Hippocampal formation (tissue), 2 donors: ENCODE measurements at regions not wholly inside any gene's neighbourhood (a gene's known extent, or its start where the extent isn't known, plus 50 kb on each side); places are given as distances from the start of the nearest gene placed in this dataset.
"Not testable (repeated sequence)": the region's sequence is repeated elsewhere in the genome, so short reads cannot be mapped to it uniquely, and the experiment has no call there.

Experiments
- DNase-seq, 2 donors: peaks; one replicate each; lab custom pipeline; 2025; lab: John Stamatoyannopoulos, UW

GRCh38 chr4:85106166-85106565, 139.7 kb upstream of the WDFY3 start:
- no peak for DNase-seq

- DNase-seq, result no peak
Measured at GRCh38 chr4:85106805-85107336, 140.4 kb upstream of the WDFY3 start.

- DNase-seq, result no peak
Measured at GRCh38 chr4:85107553-85107952, 141.1 kb upstream of the WDFY3 start.

- DNase-seq, result no peak
Measured at GRCh38 chr4:85113706-85114105, 147.2 kb upstream of the WDFY3 start.

GRCh38 chr4:85114526-85114925, 148.0 kb upstream of the WDFY3 start:
- DNase-seq, result no peak

GRCh38 chr4:85116008-85116407, 149.5 kb upstream of the WDFY3 start:
- DNase-seq, result no peak

- no peak for DNase-seq
Measured at GRCh38 chr4:85125688-85126087, 159.2 kb upstream of the WDFY3 start.

GRCh38 chr4:85126991-85127591, 160.6 kb upstream of the WDFY3 start:
- DNase-seq, result no peak

GRCh38 chr4:85127653-85128052, 161.2 kb upstream of the WDFY3 start:
- DNase-seq, result no peak

- DNase-seq, result no peak
Measured at GRCh38 chr4:85128246-85129204, 162.0 kb upstream of the WDFY3 start.

GRCh38 chr4:85129354-85130125, 163.1 kb upstream of the WDFY3 start:
- DNase-seq, result not testable (repeated sequence)

GRCh38 chr4:85132117-85132516, 165.6 kb upstream of the WDFY3 start:
- no peak for DNase-seq

GRCh38 chr4:85132570-85132969, 166.1 kb upstream of the WDFY3 start:
- no peak for DNase-seq

GRCh38 chr4:85139749-85140148, 173.3 kb upstream of the WDFY3 start:
- not testable (repeated sequence) for DNase-seq

GRCh38 chr4:85142451-85142850, 176.0 kb upstream of the WDFY3 start:
- no peak for DNase-seq

- peak; percentile 7 to 79 for DNase-seq
Measured at GRCh38 chr4:85147481-85148076, 181.1 kb upstream of the WDFY3 start.

- no peak for DNase-seq
Measured at GRCh38 chr4:85149676-85150075, 183.2 kb upstream of the WDFY3 start.

- no peak for DNase-seq
Measured at GRCh38 chr4:85151371-85151770, 184.9 kb upstream of the WDFY3 start.

GRCh38 chr4:85151786-85152185, 185.3 kb upstream of the WDFY3 start:
- DNase-seq, result no peak

GRCh38 chr4:85152480-85152879, 186.0 kb upstream of the WDFY3 start:
- DNase-seq, result no peak

- no peak for DNase-seq
Measured at GRCh38 chr4:85153221-85153620, 186.7 kb upstream of the WDFY3 start.

- DNase-seq, result no peak
Measured at GRCh38 chr4:85154591-85154990, 188.1 kb upstream of the WDFY3 start.
